GM23248 (cell line): ENCODE measurements at regions not wholly inside any gene's neighbourhood (a gene's known extent, or its start where the extent isn't known, plus 50 kb on each side); places are given as distances from the start of the nearest gene placed in this dataset.
"Not testable (repeated sequence)": the region's sequence is repeated elsewhere in the genome, so short reads cannot be mapped to it uniquely, and the experiment has no call there.

Experiments
- DNase-seq: peaks from one replicate; pipeline ENCODE4 v3.0.0-alpha.2; 2015
- H2AFZ ChIP-seq: fragments of 200-600 bp; sonication (generic); 2 replicates; pipeline ENCODE4 v1.6.1; 2016; ENCODE audit warnings: antibody characterized with exemption
- H3F3A ChIP-seq: fragments of 200-600 bp; sonication (generic); 2 replicates; pipeline ENCODE4 v1.6.1; 2016; ENCODE audit warnings: mild to moderate bottlenecking, antibody characterized with exemption, mixed run types; ENCODE audit not compliant: insufficient read depth
- H3K27ac ChIP-seq: fragments of 200-600 bp; sonication (generic); 2 replicates; pipeline ENCODE4 v1.5.1; 2016; ENCODE audit warnings: mild to moderate bottlenecking
- H3K27me3 ChIP-seq: fragments of 200-600 bp; sonication (generic); replicated peaks from 2 replicates; pipeline ENCODE4 v1.6.1; 2016; ENCODE audit warnings: mild to moderate bottlenecking; ENCODE audit not compliant: insufficient read depth
- H3K36me3 ChIP-seq: fragments of 200-600 bp; sonication (generic); 2 replicates; pipeline ENCODE4 v1.6.1; 2016; ENCODE audit warnings: low read depth, mild to moderate bottlenecking
- H3K4me1 ChIP-seq: fragments of 200-600 bp; sonication (generic); 2 replicates; pipeline ENCODE4 v1.6.1; 2016; ENCODE audit warnings: mild to moderate bottlenecking; ENCODE audit not compliant: insufficient read depth
- H3K4me2 ChIP-seq: fragments of 200-600 bp; sonication (generic); one replicate; pipeline ENCODE4 v1.6.1; 2016; ENCODE audit warnings: mild to moderate bottlenecking; ENCODE audit not compliant: unreplicated experiment
- H3K4me3 ChIP-seq: fragments of 200-600 bp; sonication (generic); 2 replicates; pipeline ENCODE4 v1.5.1; 2016; ENCODE audit warnings: mild to moderate bottlenecking
- H3K79me2 ChIP-seq: fragments of 200-600 bp; sonication (generic); 2 replicates; pipeline ENCODE4 v1.6.1; 2016; ENCODE audit warnings: mild to moderate bottlenecking; ENCODE audit not compliant: insufficient read depth
- H3K9ac ChIP-seq: fragments of 200-600 bp; sonication (generic); 2 replicates; pipeline ENCODE4 v1.6.1; 2016; ENCODE audit warnings: mild to moderate bottlenecking
- H3K9me2 ChIP-seq: fragments of 200-600 bp; sonication (generic); 2 replicates; pipeline ENCODE4 v1.6.1; 2016; ENCODE audit warnings: mixed run types, mild to moderate bottlenecking, moderate library complexity; ENCODE audit not compliant: insufficient read depth
- H3K9me3 ChIP-seq: fragments of 200-600 bp; sonication (generic); one replicate; pipeline ENCODE4 v1.6.1; 2017; ENCODE audit warnings: low read depth
- H4K20me1 ChIP-seq: fragments of 200-600 bp; sonication (generic); 2 replicates; pipeline ENCODE4 v1.6.0; 2016; ENCODE audit not compliant: insufficient read depth
- EZH2 ChIP-seq: fragments of 200-600 bp; sonication (generic); IDR thresholded peaks from 2 replicates; pipeline ENCODE4 v1.6.1; 2018; ENCODE audit warnings: antibody characterized with exemption, mild to moderate bottlenecking; ENCODE audit not compliant: insufficient read depth, poor library complexity, severe bottlenecking
- EZH2phosphoT487 ChIP-seq: fragments of 200-600 bp; sonication (generic); IDR thresholded peaks from 2 replicates; pipeline ENCODE4 v1.6.1; 2018; ENCODE audit warnings: antibody characterized with exemption, moderate library complexity, mild to moderate bottlenecking, low read depth; ENCODE audit not compliant: insufficient read depth
- WGBS, 2 experiments: methylation state at CpG; one replicate each; pipeline ENCODE4 v1.1.6; 2015 to 2017; ENCODE audit warnings: low lambda C conversion rate in 2 of 2, low coverage in 1 of 2; ENCODE audit errors: missing lambda C conversion rate in 2 of 2; 5-methylcytosine and 5-hydroxymethylcytosine counted together
- in situ Hi-C: fragments of 300-500 bp; cut with MboI; formaldehyde crosslinking; loops from 2 replicates; pipeline ENCODE4 v1.15.0; 2020

DNA sequence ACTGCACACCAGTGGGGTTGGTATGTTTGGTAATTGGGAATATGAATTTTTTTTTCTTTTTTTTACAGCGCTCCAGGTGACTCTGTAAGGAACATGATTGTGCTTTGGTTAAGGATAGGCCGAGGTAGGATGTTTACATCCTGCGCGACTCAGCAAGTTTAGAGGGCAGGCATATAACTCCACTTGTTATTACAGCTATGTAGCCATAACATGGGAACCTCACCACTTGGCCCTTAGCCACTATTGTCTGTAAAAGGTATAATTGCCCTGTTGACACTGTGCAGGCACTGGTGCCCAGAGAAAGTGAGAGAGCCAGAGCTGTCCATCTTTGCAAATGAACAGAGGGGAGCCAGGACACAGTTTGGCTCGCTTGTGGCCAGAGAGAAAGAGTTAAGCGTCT, 172.9 kb downstream of the MCHR2 start:
- Histone ChIP-seq H3K4me2 (no peak overlapping the region), H3K27me3 (no peaks in the 10 kb centered on the region; the same call in 1 of the 2 replicates), H3K27ac (no peak overlapping the region), H3K9me2 (no peaks in the 10 kb centered on the region), H3F3A (no peaks in the 10 kb centered on the region), H4K20me1 (no peaks in the 10 kb centered on the region), H3K4me3 (no peak overlapping the region), H3K36me3 (no peaks in the 10 kb centered on the region), H3K79me2 (no peaks in the 10 kb centered on the region), H2AFZ (no peak overlapping the region), H3K4me1 (no peaks in the 10 kb centered on the region), H3K9ac (no peak overlapping the region), H3K9me3 (no peaks in the 10 kb centered on the region)
- no peak for DNase-seq
- WGBS, 2 experiments: 72 to 81% methylated on average over 6 of the region's 6 CpGs
- TF ChIP-seq EZH2phosphoT487 (no peak), EZH2 (no peak)
- in situ Hi-C loops: no loop called here

DNA sequence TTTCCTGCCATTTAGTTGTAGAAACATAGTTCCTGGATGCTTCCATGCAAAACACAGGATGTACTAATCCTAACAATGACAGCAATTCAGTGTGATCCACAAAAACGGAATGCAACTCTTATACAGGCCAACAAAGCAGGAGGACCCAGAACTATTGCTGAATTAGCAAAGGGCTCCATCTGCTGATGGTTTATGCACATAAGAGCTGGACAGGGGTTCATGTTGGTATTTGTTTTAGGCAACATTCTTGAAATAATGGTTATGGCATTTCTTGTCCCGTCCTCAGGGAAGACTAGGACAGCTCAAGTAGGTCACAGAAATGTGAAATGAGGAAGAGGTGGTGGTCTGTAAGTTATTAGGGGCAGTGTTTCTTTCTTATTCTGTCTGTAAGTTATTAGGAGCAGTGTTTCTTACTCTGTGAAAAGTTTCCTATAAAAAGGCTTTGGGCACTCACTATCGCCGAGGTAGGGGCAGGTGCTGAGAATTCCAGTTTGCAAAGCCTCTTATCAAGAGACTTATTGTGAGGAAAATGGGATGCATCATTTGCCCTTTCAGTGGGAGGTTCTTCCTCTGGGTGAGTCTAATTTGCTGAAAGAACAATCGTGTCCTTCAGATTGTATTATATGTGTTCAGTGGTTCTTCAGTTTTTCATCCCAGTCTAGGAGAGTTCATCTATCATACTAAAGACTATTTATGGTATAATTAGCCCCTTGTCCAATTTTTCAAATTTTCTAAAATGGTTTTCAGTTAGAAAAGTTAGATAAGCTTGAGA, 171.1 kb downstream of the MCHR2 start:
- Histone ChIP-seq H3K4me3 (peak overlapping the region; percentile 46), H3K27me3 (no peaks in the 10 kb centered on the region; the same call in 1 of the 2 replicates), H3K9me3 (no peaks in the 10 kb centered on the region), H2AFZ (peak overlapping the region; percentile 41), H3K36me3 (no peaks in the 10 kb centered on the region), H4K20me1 (no peaks in the 10 kb centered on the region), H3K9me2 (no peaks in the 10 kb centered on the region), H3K79me2 (no peaks in the 10 kb centered on the region), H3K27ac (no peak overlapping the region), H3K4me2 (peak overlapping the region; percentile 59), H3K9ac (no peak overlapping the region), H3K4me1 (no peaks in the 10 kb centered on the region), H3F3A (no peaks in the 10 kb centered on the region)
- peak; percentile 84 for DNase-seq
- 18 to 26% methylated on average over 5 of the region's 5 CpGs for WGBS, 2 experiments
- in situ Hi-C loops: no loop called here
- TF ChIP-seq EZH2 (no peak), EZH2phosphoT487 (no peak)

DNA sequence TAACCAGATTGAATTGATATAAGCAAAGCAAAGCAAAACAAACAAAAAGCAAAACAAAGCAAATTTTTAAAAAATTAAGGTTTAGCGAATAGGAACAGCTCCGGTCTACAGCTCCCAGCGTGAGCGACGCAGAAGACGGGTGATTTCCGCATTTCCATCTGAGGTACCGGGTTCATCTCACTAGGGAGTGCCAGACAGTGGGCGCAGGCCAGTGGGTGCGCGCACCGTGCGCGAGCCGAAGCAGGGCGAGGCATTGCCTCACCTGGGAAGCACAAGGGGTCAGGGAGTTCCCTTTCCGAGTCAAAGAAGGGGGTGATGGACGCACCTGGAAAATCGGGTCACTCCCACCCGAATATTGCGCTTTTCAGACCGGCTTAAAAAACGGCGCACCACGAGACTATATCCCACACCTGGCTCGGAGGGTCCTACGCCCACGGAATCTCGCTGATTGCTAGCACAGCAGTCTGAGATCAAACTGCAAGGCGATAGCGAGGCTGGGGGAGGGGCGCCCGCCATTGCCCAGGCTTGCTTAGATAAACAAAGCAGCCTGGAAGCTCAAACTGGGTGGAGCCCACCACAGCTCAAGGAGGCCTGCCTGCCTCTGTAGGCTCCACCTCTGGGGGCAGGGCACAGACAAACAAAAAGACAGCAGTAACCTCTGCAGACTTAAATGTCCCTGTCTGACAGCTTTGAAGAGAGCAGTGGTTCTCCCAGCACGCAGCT, 170.3 kb downstream of the MCHR2 start:
- H3K27ac ChIP-seq, H3F3A ChIP-seq, H3K4me1 ChIP-seq, H3K9me2 ChIP-seq, in situ Hi-C loops, H3K79me2 ChIP-seq, DNase-seq, H4K20me1 ChIP-seq, H3K27me3 ChIP-seq, H3K9ac ChIP-seq, H3K9me3 ChIP-seq, H3K36me3 ChIP-seq: not testable (repeated sequence)
- Histone ChIP-seq H2AFZ (peak overlapping the region; percentile 41), H3K4me2 (peak overlapping the region; percentile 59), H3K4me3 (peak overlapping the region; percentile 46)
- WGBS, 2 experiments: 1 to 6% methylated on average over 11 to 19 of the region's 34 CpGs

DNA sequence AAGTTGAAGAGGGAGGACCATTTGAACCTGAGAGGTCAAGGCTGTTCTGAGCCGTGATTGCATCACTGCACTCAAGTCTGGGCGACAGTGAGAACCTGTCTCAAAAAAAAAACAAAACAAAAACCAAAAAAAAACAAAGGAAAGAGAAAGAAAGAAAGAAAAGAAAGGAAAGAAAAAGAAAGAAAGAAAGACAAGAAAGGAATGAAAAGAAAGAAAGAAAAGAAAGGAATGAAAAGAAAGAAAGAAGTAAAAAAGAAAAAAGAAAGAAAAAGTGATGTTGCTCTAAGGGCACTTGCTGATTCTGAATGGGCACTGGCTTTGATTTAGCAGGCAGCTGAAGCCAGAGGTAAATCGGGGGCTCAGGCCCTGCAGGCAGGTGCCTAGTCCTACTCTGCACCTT, 161.0 kb downstream of the MCHR2 start:
- Histone ChIP-seq H3K9ac (no peak overlapping the region), H3K4me2 (no peak overlapping the region), H3K9me3 (no peaks in the 10 kb centered on the region), H3K79me2 (no peaks in the 10 kb centered on the region), H3K36me3 (no peaks in the 10 kb centered on the region), H3K27me3 (no peaks in the 10 kb centered on the region), H3K9me2 (no peaks in the 10 kb centered on the region), H2AFZ (no peak overlapping the region), H4K20me1 (no peaks in the 10 kb centered on the region), H3F3A (no peaks in the 10 kb centered on the region), H3K4me3 (no peak overlapping the region), H3K27ac (no peak overlapping the region), H3K4me1 (no peaks in the 10 kb centered on the region)
- no peak for TF ChIP-seq EZH2
- no peak for TF ChIP-seq EZH2phosphoT487
- in situ Hi-C loops: no loop called here
- DNase-seq: no peak
- WGBS, 2 experiments: 34 to 40% methylated on average over 3 of the region's 3 CpGs
